HUDEP-2 (cell line): ENCODE measurements at regions not wholly inside any gene's neighbourhood (a gene's known extent, or its start where the extent isn't known, plus 50 kb on each side); places are given as distances from the start of the nearest gene placed in this dataset.
"Not testable (repeated sequence)": the region's sequence is repeated elsewhere in the genome, so short reads cannot be mapped to it uniquely, and the experiment has no call there.

Source experiments
- DNase-seq, 76 experiments: peaks; one replicate each; lab custom pipeline; 2025; ENCODE audit not compliant: unreplicated experiment in 76 of 76; lab: John Stamatoyannopoulos, UW

DNA sequence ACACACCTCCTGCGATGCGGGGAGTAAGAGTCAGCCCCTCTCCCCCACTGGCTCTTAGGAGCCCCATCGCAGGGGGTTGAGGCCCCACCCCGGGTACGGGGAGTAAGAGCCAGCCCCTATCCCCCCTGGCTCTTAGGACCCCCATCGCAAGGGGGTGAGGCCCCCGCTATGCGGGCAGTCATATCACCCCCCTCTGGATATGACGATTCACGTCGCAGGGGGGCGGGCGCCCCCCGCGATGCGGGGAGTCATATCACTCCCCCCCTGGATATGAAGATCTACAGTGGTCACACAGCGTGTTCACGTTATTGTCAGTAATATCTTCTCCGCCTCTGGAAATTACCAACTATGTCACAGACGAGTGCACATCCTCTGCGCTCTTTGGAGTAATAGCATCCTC lies 61.1 kb downstream of the DEFB131A start:
- not testable (repeated sequence) for DNase-seq

DNA sequence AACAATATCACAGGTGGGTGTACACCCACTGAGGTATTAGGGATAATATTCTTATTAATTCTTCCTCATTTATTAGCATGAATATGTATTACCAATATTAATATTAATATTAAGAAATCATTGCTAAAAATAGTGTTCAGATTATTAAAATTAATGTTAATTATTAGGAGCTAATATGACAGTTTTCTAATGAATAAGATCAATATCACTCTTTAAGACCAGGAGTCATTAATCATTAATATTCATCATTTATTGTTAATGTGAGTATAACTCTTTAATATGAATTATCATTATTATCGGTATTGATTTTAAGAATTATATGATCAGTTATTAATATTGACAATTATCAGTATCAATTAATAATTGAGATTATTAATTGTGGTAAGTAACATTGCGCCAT lies 62.5 kb downstream of the DEFB131A start:
- DNase-seq: not testable (repeated sequence)

DNA sequence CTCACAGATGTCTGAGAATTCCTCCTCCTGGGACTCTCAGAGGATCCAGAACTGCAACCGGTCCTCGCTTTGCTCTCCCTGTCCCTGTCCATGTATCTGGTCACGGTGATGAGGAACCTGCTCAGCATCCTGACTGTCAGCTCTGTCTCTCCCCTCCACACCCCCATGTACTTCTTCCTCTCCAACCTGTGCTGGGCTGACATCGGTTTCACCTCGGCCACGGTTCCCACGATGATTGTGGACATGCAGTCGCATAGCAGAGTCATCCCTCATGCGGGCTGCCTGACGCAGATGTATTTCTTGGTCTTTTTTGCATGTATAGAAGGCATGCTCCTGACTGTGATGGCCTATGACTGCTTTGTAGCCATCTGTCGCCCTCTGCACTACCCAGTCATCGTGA lies 68.7 kb downstream of the DEFB131A start:
- DNase-seq: not testable (repeated sequence)

GRCh38 chr4:9519631-9520030 lies 75.4 kb downstream of the DEFB131A start:
- DNase-seq: not testable (repeated sequence)

- DNase-seq: peak in 2 of 76 experiments; percentile 1 to 3
Measured at GRCh38 chr4:9522903-9523302, 78.7 kb downstream of the DEFB131A start.

- not testable (repeated sequence) for DNase-seq
Measured at GRCh38 chr4:9524406-9524805, 80.2 kb downstream of the DEFB131A start.

DNA sequence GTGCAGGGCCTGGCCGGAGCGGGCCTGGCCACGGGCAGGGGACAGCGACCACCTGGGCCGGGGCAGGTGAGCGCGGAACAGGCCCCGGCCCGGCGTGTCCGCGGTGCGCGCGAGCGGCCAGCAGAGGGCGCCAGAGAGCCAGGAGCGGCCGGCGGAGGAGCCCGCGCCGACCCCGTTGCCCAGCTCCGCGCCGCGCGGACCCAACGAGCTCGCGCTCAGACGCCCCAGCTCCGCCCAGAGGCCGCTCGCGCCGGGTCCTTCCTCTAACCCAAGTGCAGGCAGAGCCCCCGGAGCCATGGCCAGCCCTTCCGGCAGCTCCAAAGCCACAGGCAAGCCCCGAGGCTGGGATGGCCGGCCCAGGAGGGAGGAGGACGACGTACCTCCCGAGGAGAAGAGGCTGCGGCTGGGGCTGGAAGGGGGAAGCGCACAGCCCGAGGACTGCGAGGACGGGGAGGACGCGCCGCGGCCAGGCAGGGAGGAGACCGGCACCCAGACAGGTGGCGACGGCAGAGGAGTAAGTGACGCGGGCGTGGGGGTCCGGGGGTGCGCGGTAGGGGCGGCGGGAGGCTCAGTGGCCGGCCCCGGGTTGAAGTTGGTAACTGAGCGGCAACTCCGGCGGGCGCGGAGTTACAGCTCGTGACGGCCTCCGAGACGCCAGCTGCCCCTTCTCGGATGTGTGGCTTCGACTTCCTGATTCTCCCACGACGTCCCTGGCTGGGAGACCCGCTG lies 88.1 kb downstream of the DEFB131A start:
- peak in 39 of 76 experiments; percentile 1 to 40 (median 11) for DNase-seq

DNA sequence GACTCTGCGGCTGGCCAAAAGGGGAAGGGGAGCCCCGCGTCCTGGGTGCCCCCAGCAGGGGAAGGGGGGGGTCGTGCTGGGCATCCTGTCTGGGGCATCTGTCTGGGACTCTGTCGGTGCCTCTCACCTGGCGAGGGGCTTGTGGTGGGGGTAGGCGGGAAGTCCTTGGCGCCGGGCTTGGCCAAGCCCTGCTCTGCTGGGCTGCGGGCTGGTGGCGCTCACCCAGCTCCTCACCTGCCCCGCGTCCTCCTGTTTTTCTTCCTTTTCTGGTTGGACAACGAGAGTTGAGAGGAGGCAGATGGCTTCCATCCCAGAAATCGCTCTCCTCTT lies 88.6 kb downstream of the DEFB131A start:
- DNase-seq: not testable (repeated sequence)

DNA sequence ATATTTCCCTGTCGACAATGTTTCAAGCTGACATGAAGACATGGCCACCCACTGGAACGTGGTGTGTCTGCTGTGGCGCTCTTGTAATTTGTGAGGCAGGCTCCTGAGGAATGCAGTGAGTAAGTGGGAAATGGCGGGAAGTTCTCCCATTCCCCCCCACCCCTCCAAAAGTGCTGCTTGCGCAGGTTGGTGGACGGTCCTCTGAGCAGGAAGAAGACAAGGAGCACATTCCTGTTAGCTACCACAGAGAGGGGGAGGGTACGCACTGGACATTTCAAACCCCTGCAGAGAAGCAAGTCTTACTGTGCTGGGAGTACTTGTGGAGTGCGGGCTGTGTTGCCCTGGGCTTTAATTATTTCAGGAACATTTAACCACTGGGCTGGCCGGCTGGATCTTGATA lies 92.9 kb downstream of the DEFB131A start:
- DNase-seq: not testable (repeated sequence)

DNA sequence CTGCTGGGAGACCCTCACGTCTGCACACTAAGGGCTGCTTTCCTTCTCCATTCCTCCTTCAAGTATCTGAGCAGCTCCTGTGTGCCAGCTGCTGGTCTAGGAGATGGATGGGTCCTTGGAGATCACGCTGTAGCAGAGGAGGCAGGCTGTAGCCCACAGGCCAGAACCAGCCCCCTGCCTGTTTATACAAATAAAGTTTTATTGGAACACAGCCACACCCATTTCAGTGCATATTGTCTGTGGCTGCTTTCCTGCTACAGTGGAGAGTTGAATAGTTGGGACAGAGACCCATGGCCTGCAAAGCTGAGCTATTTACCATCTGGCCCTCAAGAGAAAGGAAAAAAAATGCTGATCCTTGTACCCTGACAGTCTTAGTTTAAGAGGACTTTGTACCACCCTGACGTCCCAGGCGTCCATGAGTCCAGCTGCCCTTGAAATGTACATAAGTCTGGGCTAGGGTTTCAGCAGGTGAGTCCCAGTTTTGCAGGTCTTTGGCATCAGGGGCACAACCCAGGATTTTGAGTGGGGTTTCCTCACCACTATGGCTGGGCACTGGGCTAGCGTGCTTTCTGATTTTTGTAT lies 95.8 kb downstream of the DEFB131A start:
- DNase-seq: not testable (repeated sequence)

DNA sequence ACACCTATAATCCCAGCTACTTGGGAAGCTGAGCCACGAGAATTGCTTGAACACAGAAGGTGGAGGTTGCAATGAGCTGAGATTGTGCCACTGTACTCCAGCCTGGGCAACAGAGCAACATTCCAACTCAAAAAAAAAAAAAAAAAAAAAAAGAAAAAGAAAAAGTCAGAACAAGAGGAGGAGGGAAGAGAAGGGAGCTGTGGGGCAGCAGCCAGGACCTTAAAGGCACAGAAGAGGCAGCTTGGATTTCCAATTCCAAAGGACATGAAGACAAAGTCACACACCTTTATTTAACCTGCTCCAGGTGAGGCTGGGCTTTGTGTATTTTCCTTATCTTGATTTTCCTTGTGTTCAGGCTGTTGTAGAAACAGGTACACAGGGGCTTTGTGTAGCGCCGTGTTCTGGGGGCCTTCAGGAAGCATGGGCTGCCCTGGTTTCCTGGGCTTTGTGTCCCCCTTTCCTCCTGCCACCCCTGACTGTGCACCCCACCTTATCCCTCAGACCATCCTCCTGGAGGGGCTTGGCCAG lies 97.2 kb downstream of the DEFB131A start:
- DNase-seq: not testable (repeated sequence)

DNA sequence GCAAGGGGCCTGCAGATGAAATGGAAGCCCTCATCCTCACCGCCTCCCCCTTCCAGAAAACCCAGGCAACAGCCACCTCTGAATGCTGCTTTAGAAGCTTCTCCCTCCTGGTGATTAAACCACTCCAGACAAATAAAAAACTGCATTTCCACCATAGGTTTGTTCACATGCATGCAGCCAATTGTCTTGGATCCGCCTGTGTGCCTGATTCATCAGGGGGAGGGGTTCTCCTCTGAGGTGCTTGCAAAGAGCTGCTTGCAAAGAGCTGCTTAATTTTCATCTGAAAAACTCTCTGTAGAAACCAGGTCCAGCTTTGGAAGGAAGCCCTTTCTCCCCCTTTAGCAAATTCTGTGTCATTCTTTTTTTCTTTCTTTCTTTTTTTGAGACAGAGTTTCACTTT lies 100.6 kb downstream of the DEFB131A start:
- not testable (repeated sequence) for DNase-seq

- DNase-seq: not testable (repeated sequence)
Measured at GRCh38 chr4:9547470-9547869, 103.3 kb downstream of the DEFB131A start.

GRCh38 chr4:9556076-9556475 lies 111.9 kb downstream of the DEFB131A start:
- not testable (repeated sequence) for DNase-seq

GRCh38 chr4:9577869-9578268 lies 133.7 kb downstream of the DEFB131A start:
- peak in 5 of 76 experiments; percentile 0 to 7 (median 3) for DNase-seq

DNA sequence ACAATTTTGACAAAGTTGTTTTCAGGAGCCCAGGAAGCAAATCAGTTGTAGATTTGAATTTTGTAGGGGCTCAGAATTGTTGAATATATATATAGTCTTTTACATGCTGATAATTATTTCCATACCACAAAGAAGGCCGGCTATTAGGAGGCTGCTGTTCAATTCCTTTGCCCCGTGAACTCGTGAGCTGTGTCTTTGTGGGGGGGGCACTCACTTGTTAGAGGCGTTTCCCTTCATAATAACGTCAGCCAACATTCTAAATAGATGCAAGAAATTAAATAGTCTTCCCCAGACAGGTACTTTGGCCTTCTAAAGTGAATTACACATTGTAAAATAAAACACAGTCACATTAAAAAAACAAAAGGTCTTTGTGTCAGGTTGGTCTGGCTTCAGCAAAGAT lies 138.7 kb downstream of the DEFB131A start:
- DNase-seq: not testable (repeated sequence)

GRCh38 chr4:9592010-9592409 lies 147.8 kb downstream of the DEFB131A start:
- DNase-seq: no peak

- no peak for DNase-seq
Measured at GRCh38 chr4:9594948-9595347, 150.7 kb downstream of the DEFB131A start.

GRCh38 chr4:9595531-9595930 lies 151.3 kb downstream of the DEFB131A start:
- peak in 15 of 76 experiments; percentile 1 to 37 (median 12) for DNase-seq

DNA sequence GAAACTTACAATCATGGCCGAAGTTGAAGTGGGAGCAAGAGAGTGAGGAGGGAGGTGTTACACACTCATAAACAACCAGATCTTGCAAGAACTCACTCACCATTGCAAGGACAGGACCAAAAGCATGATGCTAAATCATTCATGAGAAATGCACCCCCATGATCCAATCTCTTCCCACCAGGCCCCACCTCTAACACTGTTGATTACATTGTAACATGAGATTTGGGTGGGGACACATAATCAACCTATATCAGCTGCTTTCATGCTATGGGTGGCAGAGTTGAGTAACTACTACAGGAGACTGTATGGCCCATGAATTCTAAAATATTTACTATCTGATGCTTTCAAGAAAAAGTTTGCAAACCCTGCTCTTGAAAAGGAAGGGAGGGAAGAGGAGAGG lies 155.1 kb downstream of the DEFB131A start:
- DNase-seq: no peak

GRCh38 chr4:9600246-9600645 lies 156.0 kb downstream of the DEFB131A start:
- no peak for DNase-seq

GRCh38 chr4:9602389-9602914 lies 158.2 kb downstream of the DEFB131A start:
- DNase-seq: no peak
